ENCODE measurements at regions not wholly inside any gene's neighbourhood (a gene's known extent, or its start where the extent isn't known, plus 50 kb on each side); places are given as distances from the start of the nearest gene placed in this dataset.

DNA sequence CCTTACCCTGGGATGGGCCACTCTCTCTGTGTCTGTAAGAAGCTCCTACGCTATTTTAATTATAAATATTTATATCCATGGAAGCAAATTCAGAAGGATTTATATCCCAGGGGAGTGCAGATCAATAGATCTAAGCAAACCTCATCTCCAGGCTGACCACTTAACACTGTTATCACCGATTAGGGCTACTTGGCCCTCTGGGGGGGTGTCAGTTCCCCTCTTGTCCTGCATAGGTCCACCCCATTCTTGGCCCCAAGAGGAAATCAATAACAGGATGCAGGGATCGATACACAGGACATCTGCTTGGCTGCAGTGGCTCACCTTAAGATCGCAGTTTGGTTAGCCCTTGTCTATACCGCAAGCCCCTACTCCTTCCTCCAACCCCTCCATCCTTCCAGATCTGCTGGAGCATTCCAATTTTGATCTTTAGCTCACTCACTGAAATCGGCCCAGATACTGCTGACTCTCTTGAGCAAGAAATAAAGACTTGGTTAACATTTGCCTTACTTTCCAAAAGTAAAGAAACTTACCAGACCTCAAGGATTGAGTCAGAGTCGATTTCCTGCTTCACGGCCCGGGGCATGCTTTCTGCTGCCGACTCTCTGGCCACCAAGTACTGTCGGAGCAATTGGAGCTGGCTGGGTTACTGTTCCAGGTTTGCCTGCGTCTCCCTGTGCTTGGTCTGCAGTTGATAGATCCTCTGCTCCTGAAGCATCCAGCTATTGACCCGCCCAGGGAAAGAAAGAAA is 112.3 kb upstream of the PMFBP1 start:
- Histone ChIP-seq H3K4me3 (no peak overlapping the region), H3K9me3 (no peaks in the 10 kb centered on the region), H3K27me3 (no peaks in the 10 kb centered on the region), H3K27ac (no peak overlapping the region), H3K4me1 (no peaks in the 10 kb centered on the region), H3K36me3 (no peaks in the 10 kb centered on the region)
- DNase-seq (no peak), ATAC-seq (no peak)
- intact Hi-C loops (cut with DNase I), result no loop called here
- no peak for TF ChIP-seq POLR2A (IDR thresholded peaks at IDR 0.05)
- TF ChIP-seq, protein P1, sequence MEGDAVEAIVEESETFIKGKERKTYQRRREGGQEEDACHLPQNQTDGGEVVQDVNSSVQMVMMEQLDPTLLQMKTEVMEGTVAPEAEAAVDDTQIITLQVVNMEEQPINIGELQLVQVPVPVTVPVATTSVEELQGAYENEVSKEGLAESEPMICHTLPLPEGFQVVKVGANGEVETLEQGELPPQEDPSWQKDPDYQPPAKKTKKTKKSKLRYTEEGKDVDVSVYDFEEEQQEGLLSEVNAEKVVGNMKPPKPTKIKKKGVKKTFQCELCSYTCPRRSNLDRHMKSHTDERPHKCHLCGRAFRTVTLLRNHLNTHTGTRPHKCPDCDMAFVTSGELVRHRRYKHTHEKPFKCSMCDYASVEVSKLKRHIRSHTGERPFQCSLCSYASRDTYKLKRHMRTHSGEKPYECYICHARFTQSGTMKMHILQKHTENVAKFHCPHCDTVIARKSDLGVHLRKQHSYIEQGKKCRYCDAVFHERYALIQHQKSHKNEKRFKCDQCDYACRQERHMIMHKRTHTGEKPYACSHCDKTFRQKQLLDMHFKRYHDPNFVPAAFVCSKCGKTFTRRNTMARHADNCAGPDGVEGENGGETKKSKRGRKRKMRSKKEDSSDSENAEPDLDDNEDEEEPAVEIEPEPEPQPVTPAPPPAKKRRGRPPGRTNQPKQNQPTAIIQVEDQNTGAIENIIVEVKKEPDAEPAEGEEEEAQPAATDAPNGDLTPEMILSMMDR (IDR thresholded peaks at IDR 0.05), result no peak
- WGBS (ENCODE audit: insufficient coverage, low coverage, low lambda C conversion rate, missing lambda C conversion rate), result 75% methylated on average over 9 of the region's 13 CpGs

DNA sequence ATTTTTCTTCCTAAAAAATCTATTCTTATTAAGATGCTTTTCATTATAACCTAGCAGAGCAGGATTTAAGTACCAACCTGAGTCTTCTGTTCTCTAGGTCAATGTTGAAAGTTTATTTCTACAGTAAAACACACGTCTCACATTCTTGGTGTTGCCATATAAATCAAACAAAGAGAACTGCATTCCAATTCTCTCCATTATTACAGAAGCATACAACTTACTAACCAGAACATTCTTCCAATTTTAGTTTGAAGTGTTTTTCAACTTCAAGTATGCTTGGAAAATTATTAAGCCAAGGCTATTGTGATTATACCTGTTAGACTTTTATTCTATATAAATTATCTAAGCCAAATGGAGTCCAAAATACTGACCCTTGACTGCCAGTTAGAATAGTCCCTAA is 110.4 kb upstream of the PMFBP1 start:
- H3K4me3 ChIP-seq, result no peak overlapping the region
- H3K27ac ChIP-seq, result no peak overlapping the region
- TF ChIP-seq POLR2A (IDR thresholded peaks at IDR 0.05), result no peak
- TF ChIP-seq, protein P1 (IDR thresholded peaks at IDR 0.05), result no peak
- 53% methylated on average over 1 of the region's 1 CpG for WGBS (ENCODE audit: insufficient coverage, low coverage, low lambda C conversion rate, missing lambda C conversion rate)
- no peaks in the 10 kb centered on the region for H3K9me3 ChIP-seq
- H3K4me1 ChIP-seq, result no peaks in the 10 kb centered on the region
- DNase-seq (no peak), ATAC-seq (no peak)
- intact Hi-C loops (cut with DNase I), result no loop called here
- H3K36me3 ChIP-seq, result no peaks in the 10 kb centered on the region
- H3K27me3 ChIP-seq, result no peaks in the 10 kb centered on the region

DNA sequence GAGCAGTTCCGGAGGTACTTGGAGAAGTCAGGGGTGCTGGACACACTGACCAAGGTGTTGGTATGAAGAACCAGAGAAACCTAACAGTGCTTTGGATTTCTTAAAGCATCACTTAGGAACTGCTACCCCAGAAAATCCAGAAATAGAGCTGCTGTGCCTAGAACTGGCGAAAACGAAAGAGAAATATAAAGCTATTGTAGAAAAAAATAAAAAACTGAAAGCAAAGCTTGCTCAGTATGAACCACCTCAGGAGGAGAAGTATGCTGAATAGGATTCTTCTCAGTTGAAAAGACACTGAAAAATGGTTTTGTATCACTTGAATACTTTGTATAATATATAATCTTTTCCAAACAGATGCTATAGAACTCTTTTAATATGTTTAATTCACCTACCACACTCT is 106.3 kb upstream of the PMFBP1 start:
- intact Hi-C loops (cut with DNase I), result no loop called here
- WGBS (ENCODE audit: insufficient coverage, low coverage, low lambda C conversion rate, missing lambda C conversion rate), result 96% methylated on average over 3 of the region's 3 CpGs

DNA sequence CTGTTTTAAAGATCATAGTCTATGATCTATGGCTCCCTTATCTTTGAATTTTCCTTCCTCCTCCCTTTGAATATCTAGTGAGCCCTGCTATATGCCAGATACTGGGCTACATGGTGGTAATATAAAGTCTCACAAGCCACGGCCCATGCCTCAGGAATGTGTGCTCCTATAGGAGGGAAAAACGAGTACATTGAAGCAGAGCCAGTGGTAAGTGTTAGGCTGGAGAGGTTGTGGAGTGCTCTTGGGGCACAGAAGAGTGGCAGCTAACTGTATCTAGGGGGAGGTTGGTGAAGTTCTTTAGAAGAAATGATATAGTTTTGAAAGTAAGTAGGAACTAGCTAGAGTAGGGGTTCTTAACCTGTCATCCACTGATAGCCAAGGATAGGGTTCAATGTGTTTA is 105.8 kb upstream of the PMFBP1 start:
- TF ChIP-seq POLR2A (IDR thresholded peaks at IDR 0.05), result no peak
- TF ChIP-seq, protein P1 (IDR thresholded peaks at IDR 0.05), result no peak
- intact Hi-C loops (cut with DNase I), result no loop called here
- no peaks in the 10 kb centered on the region for H3K36me3 ChIP-seq
- H3K4me1 ChIP-seq, result no peaks in the 10 kb centered on the region
- H3K9me3 ChIP-seq, result no peaks in the 10 kb centered on the region
- H3K27ac ChIP-seq, result no peak overlapping the region
- no peaks in the 10 kb centered on the region for H3K27me3 ChIP-seq
- no peak for DNase-seq
- H3K4me3 ChIP-seq, result no peak overlapping the region
- no peak for ATAC-seq
- 57% methylated on average over 2 of the region's 2 CpGs for WGBS (ENCODE audit: insufficient coverage, low coverage, low lambda C conversion rate, missing lambda C conversion rate)

More for the DNA sequence above, 106.3 kb upstream of the PMFBP1 start:
- ATAC-seq (no peak), DNase-seq (no peak)
- Histone ChIP-seq H3K4me3 (no peak overlapping the region), H3K4me1 (no peaks in the 10 kb centered on the region), H3K27me3 (no peaks in the 10 kb centered on the region), H3K36me3 (no peaks in the 10 kb centered on the region), H3K9me3 (no peaks in the 10 kb centered on the region), H3K27ac (no peak overlapping the region)
- TF ChIP-seq POLR2A (IDR thresholded peaks at IDR 0.05), result no peak
- TF ChIP-seq, protein P1 (IDR thresholded peaks at IDR 0.05), result no peak

Measured in right lobe of liver (tissue), 6 donors.